OCI-LY7 (cell line): ENCODE measurements at regions not wholly inside any gene's neighbourhood (a gene's known extent, or its start where the extent isn't known, plus 50 kb on each side); places are given as distances from the start of the nearest gene placed in this dataset.

Experiments
- BruUV-seq: library from RNA; stranded (reverse); fragments of 400-500 nt; replicated peaks from 2 replicates; lab custom pipeline; 2021; lab: Mats Ljungman, UMichigan
- CTCF ChIA-PET: fragments of 300-600 bp; sonication (Branson Sonifier 250); formaldehyde crosslinking; loops from one replicate; lab custom pipeline; 2022; ENCODE audit warnings: antibody characterized with exemption; ENCODE audit not compliant: unreplicated experiment; lab: Charles Lee
- POLR2A ChIA-PET: fragments of 300-600 bp; sonication (Branson Sonifier 250); formaldehyde crosslinking; loops from one replicate; lab custom pipeline; 2022; ENCODE audit warnings: antibody characterized with exemption; lab: Charles Lee
- DNase-seq: peaks from one replicate; pipeline ENCODE4 v3.0.0-alpha.2; 2015; ENCODE audit warnings: low spot score
- H2AFZ ChIP-seq: fragments of 200-600 bp; sonication (generic), shearing (Covaris generic); 2 replicates; pipeline ENCODE4 v1.6.1; 2014; ENCODE audit warnings: mild to moderate bottlenecking, antibody characterized with exemption, low read length, moderate library complexity
- H3K27ac ChIP-seq: fragments of 200-600 bp; sonication (generic); 2 replicates; pipeline ENCODE4 v1.5.1; 2014; ENCODE audit warnings: mixed run types, low read depth, mild to moderate bottlenecking, moderate library complexity, low read length, inconsistent platforms; ENCODE audit not compliant: poor library complexity, severe bottlenecking
- H3K36me3 ChIP-seq: fragments of 200-600 bp; sonication (generic); 2 replicates; pipeline ENCODE4 v1.6.1; 2014; ENCODE audit warnings: mild to moderate bottlenecking, antibody characterized with exemption, low read length, moderate library complexity, mixed read lengths; ENCODE audit not compliant: insufficient read depth
- H3K4me1 ChIP-seq: fragments of 200-600 bp; sonication (generic); 2 replicates; pipeline ENCODE4 v1.5.1; 2014; ENCODE audit warnings: mild to moderate bottlenecking, low read length; ENCODE audit not compliant: insufficient read depth, poor library complexity, severe bottlenecking
- H3K4me2 ChIP-seq: fragments of 200-600 bp; sonication (generic); 2 replicates; pipeline ENCODE4 v1.6.1; 2014; ENCODE audit warnings: mild to moderate bottlenecking, low read length
- H3K4me3 ChIP-seq: fragments of 200-600 bp; sonication (generic); 2 replicates; pipeline ENCODE4 v1.5.1; 2014; ENCODE audit warnings: mild to moderate bottlenecking, low read depth, low read length; ENCODE audit not compliant: poor library complexity, severe bottlenecking
- H3K79me2 ChIP-seq: fragments of 200-600 bp; sonication (generic); 2 replicates; pipeline ENCODE4 v1.6.1; 2016; ENCODE audit warnings: low read depth, mild to moderate bottlenecking, low read length, moderate library complexity, mixed read lengths; ENCODE audit not compliant: insufficient read depth
- H3K9me2 ChIP-seq: fragments of 200-600 bp; sonication (generic); 2 replicates; pipeline ENCODE4 v1.6.1; 2016; ENCODE audit warnings: mild to moderate bottlenecking, low read length, mixed read lengths; ENCODE audit not compliant: insufficient read depth
- H3K9me3 ChIP-seq: fragments of 200-600 bp; sonication (generic); 2 replicates; pipeline ENCODE4 v1.6.1; 2014; ENCODE audit warnings: mild to moderate bottlenecking, mixed run types, low read length, mixed read lengths
- H4K20me1 ChIP-seq: fragments of 200-600 bp; sonication (generic); 2 replicates; pipeline ENCODE4 v1.6.1; 2014; ENCODE audit warnings: mild to moderate bottlenecking, antibody characterized with exemption, low read length, moderate library complexity, mixed read lengths; ENCODE audit not compliant: insufficient read depth
- EZH2phosphoT487 ChIP-seq: fragments of 200-600 bp; sonication (generic); IDR thresholded peaks from 2 replicates; pipeline ENCODE4 v1.6.1; 2018; ENCODE audit warnings: low read depth, borderline replicate concordance, mild to moderate bottlenecking, mixed run types, antibody characterized with exemption, low read length, moderate library complexity, mixed read lengths
- intact Hi-C: fragments of 100-400 bp; cut with micrococcal nuclease; formaldehyde crosslinking; loops from one replicate; pipeline ENCODE4 v1.10.0; 2022; ENCODE audit not compliant: unreplicated experiment
- TF ChIP-seq, protein P1 (sequence below): fragments of 200-600 bp; sonication (generic); conservative IDR thresholded peaks from 2 replicates; pipeline ENCODE4 v1.5.1; 2014; ENCODE audit warnings: mild to moderate bottlenecking, antibody characterized with exemption, low read length, moderate library complexity, mixed read lengths

GRCh38 chr2:221019668-221020067, 552.4 kb downstream of the EPHA4 start:
- Histone ChIP-seq H3K27ac (no peak overlapping the region), H3K4me3 (no peak overlapping the region), H3K4me1 (no peaks in the 10 kb centered on the region), H3K36me3 (no peaks in the 10 kb centered on the region), H2AFZ (no peak overlapping the region), H3K4me2 (no peak overlapping the region), H3K79me2 (no peaks in the 10 kb centered on the region), H3K9me2 (no peaks in the 10 kb centered on the region), H4K20me1 (no peaks in the 10 kb centered on the region), H3K9me3 (no peaks in the 10 kb centered on the region)
- POLR2A ChIA-PET, result no interaction called here
- no peak for DNase-seq
- intact Hi-C loops, result no loop called here
- CTCF ChIA-PET, result no interaction called here
- no peak for TF ChIP-seq EZH2phosphoT487
- TF ChIP-seq, protein P1, sequence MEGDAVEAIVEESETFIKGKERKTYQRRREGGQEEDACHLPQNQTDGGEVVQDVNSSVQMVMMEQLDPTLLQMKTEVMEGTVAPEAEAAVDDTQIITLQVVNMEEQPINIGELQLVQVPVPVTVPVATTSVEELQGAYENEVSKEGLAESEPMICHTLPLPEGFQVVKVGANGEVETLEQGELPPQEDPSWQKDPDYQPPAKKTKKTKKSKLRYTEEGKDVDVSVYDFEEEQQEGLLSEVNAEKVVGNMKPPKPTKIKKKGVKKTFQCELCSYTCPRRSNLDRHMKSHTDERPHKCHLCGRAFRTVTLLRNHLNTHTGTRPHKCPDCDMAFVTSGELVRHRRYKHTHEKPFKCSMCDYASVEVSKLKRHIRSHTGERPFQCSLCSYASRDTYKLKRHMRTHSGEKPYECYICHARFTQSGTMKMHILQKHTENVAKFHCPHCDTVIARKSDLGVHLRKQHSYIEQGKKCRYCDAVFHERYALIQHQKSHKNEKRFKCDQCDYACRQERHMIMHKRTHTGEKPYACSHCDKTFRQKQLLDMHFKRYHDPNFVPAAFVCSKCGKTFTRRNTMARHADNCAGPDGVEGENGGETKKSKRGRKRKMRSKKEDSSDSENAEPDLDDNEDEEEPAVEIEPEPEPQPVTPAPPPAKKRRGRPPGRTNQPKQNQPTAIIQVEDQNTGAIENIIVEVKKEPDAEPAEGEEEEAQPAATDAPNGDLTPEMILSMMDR, result no peak
- no TSS peak for BruUV-seq

DNA sequence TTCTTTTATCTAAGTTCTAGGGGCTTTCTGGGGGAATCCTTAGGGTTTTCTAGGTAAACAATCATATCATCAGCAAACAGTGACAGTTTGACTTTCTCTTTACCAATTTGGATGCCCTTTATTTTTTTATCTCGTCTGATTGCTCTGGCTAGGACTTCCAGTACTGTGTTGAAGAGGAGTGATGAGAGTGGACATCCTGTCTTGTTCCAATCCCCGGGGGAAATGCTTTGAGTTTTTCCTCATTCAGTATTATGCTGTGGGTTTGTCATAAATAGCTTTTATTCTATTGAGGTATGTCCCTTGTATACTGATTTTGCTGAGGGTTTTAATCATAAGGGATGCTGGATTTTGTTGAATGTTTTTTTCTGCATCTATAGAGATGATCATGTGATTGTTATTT, 549.5 kb downstream of the EPHA4 start:
- ChIA-PET CTCF (no interaction called here), POLR2A (no interaction called here)
- Histone ChIP-seq H4K20me1 (no peaks in the 10 kb centered on the region), H3K4me2 (no peak overlapping the region), H3K4me3 (no peak overlapping the region), H2AFZ (no peak overlapping the region), H3K4me1 (peaks cover 7% of the 10 kb centered on the region), H3K36me3 (no peaks in the 10 kb centered on the region), H3K9me3 (no peaks in the 10 kb centered on the region), H3K27ac (no peak overlapping the region), H3K9me2 (no peaks in the 10 kb centered on the region), H3K79me2 (no peaks in the 10 kb centered on the region)
- no peak for DNase-seq
- intact Hi-C loops, result no loop called here
- no TSS peak for BruUV-seq
- TF ChIP-seq EZH2phosphoT487, result no peak
- TF ChIP-seq, protein P1, result no peak

- no peaks in the 10 kb centered on the region for H3K9me2 ChIP-seq
- BruUV-seq, result no TSS peak
- no peaks in the 10 kb centered on the region for H3K9me3 ChIP-seq
- no peaks in the 10 kb centered on the region for H3K36me3 ChIP-seq
- CTCF ChIA-PET, result no interaction called here
- no peak overlapping the region for H3K4me3 ChIP-seq
- peak overlapping the region; percentile 31; the same call in 1 of the 2 replicates for H3K4me2 ChIP-seq
- TF ChIP-seq EZH2phosphoT487, result no peak
- TF ChIP-seq, protein P1, result no peak
- intact Hi-C loops, result no loop called here
- peaks cover 7% of the 10 kb centered on the region for H3K4me1 ChIP-seq
- H3K79me2 ChIP-seq, result no peaks in the 10 kb centered on the region
- H2AFZ ChIP-seq, result peak overlapping the region; percentile 28; the same call in 1 of the 2 replicates
- H4K20me1 ChIP-seq, result no peaks in the 10 kb centered on the region
- POLR2A ChIA-PET, result interaction anchor here (0.5 to 0.8 kb wide), 2 partner anchors 15 to 136 kb away, joined by 3 to 4 read pairs; no protein-coding TSS in a partner anchor
- peak; percentile 21 for DNase-seq
- H3K27ac ChIP-seq, result no peak overlapping the region
These were observed 546.7 kb downstream of the EPHA4 start for GRCh38 chr2:221025398-221025797.
